ENCODE measurements at regions not wholly inside any gene's neighbourhood (a gene's known extent, or its start where the extent isn't known, plus 50 kb on each side); places are given as distances from the start of the nearest gene placed in this dataset.

GRCh38 chr5:126369995-126370731 lies 53.0 kb upstream of the GRAMD2B start:
- Histone ChIP-seq H3K27me3 (ENCODE audit: insufficient read depth, low read length) (no peaks in the 10 kb centered on the region), H3K4me1 (ENCODE audit: insufficient read depth, low read length) (peaks cover 4% of the 10 kb centered on the region), H3K4me3 (ENCODE audit: low read length) (no peak overlapping the region), H3K9me3 (ENCODE audit: low read depth, low read length) (no peaks in the 10 kb centered on the region)

GRCh38 chr5:126370796-126371718 lies 52.2 kb upstream of the GRAMD2B start:
- Histone ChIP-seq H3K9me3 (ENCODE audit: low read depth, low read length) (no peaks in the 10 kb centered on the region), H3K4me1 (ENCODE audit: insufficient read depth, low read length) (peaks cover 4% of the 10 kb centered on the region)

GRCh38 chr5:126373375-126374108 lies 49.7 kb upstream of the GRAMD2B start:
- H3K9me3 ChIP-seq (ENCODE audit: low read depth, low read length), result no peaks in the 10 kb centered on the region
- no peak overlapping the region for H3K4me3 ChIP-seq (ENCODE audit: low read length)
- no peaks in the 10 kb centered on the region for H3K27me3 ChIP-seq (ENCODE audit: insufficient read depth, low read length)
- peaks cover 4% of the 10 kb centered on the region for H3K4me1 ChIP-seq (ENCODE audit: insufficient read depth, low read length)

More at GRCh38 chr5:126370796-126371718, 52.2 kb upstream of the GRAMD2B start:
- no peaks in the 10 kb centered on the region for H3K27me3 ChIP-seq (ENCODE audit: insufficient read depth, low read length)
- H3K4me3 ChIP-seq (ENCODE audit: low read length), result no peak overlapping the region

All from mononuclear cell (primary cell).